NOMO-1 treated with DMSO at 0.1 percent for 48 hours (cell line): ENCODE measurements at regions not wholly inside any gene's neighbourhood (a gene's known extent, or its start where the extent isn't known, plus 50 kb on each side); places are given as distances from the start of the nearest gene placed in this dataset.
"Not testable (repeated sequence)": the region's sequence is repeated elsewhere in the genome, so short reads cannot be mapped to it uniquely, and the experiment has no call there.

Source experiments
- DNase-seq: peaks from one replicate; lab custom pipeline; 2025; ENCODE audit not compliant: unreplicated experiment; lab: John Stamatoyannopoulos, UW

- no peak for DNase-seq
Observed at GRCh38 chr12:124707316-124707715, 139.9 kb upstream of the NCOR2 start.

- DNase-seq, result no peak
Observed at GRCh38 chr12:124706363-124706762, 139.0 kb upstream of the NCOR2 start.

GRCh38 chr12:124705545-124706138 lies 138.2 kb upstream of the NCOR2 start:
- DNase-seq, result no peak

GRCh38 chr12:124704619-124705018 lies 137.2 kb upstream of the NCOR2 start:
- DNase-seq, result no peak

GRCh38 chr12:124703856-124704255 lies 136.4 kb upstream of the NCOR2 start:
- DNase-seq, result peak; percentile 63

- no peak for DNase-seq
Observed at GRCh38 chr12:124702736-124703135, 135.3 kb upstream of the NCOR2 start.

GRCh38 chr12:124700810-124701592 lies 133.6 kb upstream of the NCOR2 start:
- DNase-seq, result no peak

- no peak for DNase-seq
Observed at GRCh38 chr12:124699909-124700308, 132.5 kb upstream of the NCOR2 start.

GRCh38 chr12:124698998-124699305 lies 131.5 kb upstream of the NCOR2 start:
- DNase-seq, result no peak

- DNase-seq, result no peak
Observed at GRCh38 chr12:124698211-124698997, 131.0 kb upstream of the NCOR2 start.

- DNase-seq, result not testable (repeated sequence)
Observed at GRCh38 chr12:124697722-124698121, 130.3 kb upstream of the NCOR2 start.

- no peak for DNase-seq
Observed at GRCh38 chr12:124696693-124697476, 129.5 kb upstream of the NCOR2 start.

GRCh38 chr12:124695861-124696260 lies 128.4 kb upstream of the NCOR2 start:
- no peak for DNase-seq

- no peak for DNase-seq
Observed at GRCh38 chr12:124694846-124695497, 127.6 kb upstream of the NCOR2 start.

GRCh38 chr12:124694250-124694649 lies 126.8 kb upstream of the NCOR2 start:
- DNase-seq, result peak; percentile 75

GRCh38 chr12:124693111-124693723 lies 125.8 kb upstream of the NCOR2 start:
- peak; percentile 31 for DNase-seq

- DNase-seq, result no peak
Observed at GRCh38 chr12:124692443-124692842, 125.0 kb upstream of the NCOR2 start.

- DNase-seq, result no peak
Observed at GRCh38 chr12:124691429-124691828, 124.0 kb upstream of the NCOR2 start.

GRCh38 chr12:124689631-124690030 lies 122.2 kb upstream of the NCOR2 start:
- no peak for DNase-seq

- peak; percentile 17 for DNase-seq
Observed at GRCh38 chr12:124688356-124688992, 121.1 kb upstream of the NCOR2 start.
